GM23338 (cell line): ENCODE measurements at regions not wholly inside any gene's neighbourhood (a gene's known extent, or its start where the extent isn't known, plus 50 kb on each side); places are given as distances from the start of the nearest gene placed in this dataset.

Source experiments
- ATAC-seq: fragments of 200-7000 bp; cut with Tn5 transposase; 3 replicates; pipeline ENCODE4 v1.9.1; 2020
- DNase-seq: peaks from one replicate; pipeline ENCODE4 v3.0.0-alpha.2; 2015; ENCODE audit warnings: low spot score
- H2AFZ ChIP-seq: fragments of 200-600 bp; sonication (generic); 2 replicates; pipeline ENCODE4 v1.8.0; 2016; ENCODE audit warnings: antibody characterized with exemption, mild to moderate bottlenecking, moderate library complexity
- H3F3A ChIP-seq: fragments of 200-600 bp; sonication (generic); replicated peaks from 2 replicates; pipeline ENCODE4 v1.8.0; 2017; ENCODE audit warnings: antibody characterized with exemption, mixed run types, low read depth
- H3K27ac ChIP-seq: fragments of 200-600 bp; sonication (generic); 2 replicates; pipeline ENCODE4 v1.6.1; 2016; ENCODE audit warnings: low read depth
- H3K27me3 ChIP-seq: fragments of 200-600 bp; sonication (generic); 2 replicates; pipeline ENCODE4 v1.8.0; 2016; ENCODE audit warnings: mild to moderate bottlenecking, mixed run types, moderate library complexity; ENCODE audit not compliant: insufficient read depth
- H3K36me3 ChIP-seq: fragments of 200-600 bp; sonication (generic); 2 replicates; pipeline ENCODE4 v1.8.0; 2016; ENCODE audit warnings: mild to moderate bottlenecking; ENCODE audit not compliant: insufficient read depth
- H3K4me1 ChIP-seq: fragments of 200-600 bp; sonication (generic); 2 replicates; pipeline ENCODE4 v1.8.0; 2016; ENCODE audit warnings: mild to moderate bottlenecking, moderate library complexity; ENCODE audit not compliant: insufficient read depth
- H3K4me2 ChIP-seq: fragments of 200-600 bp; sonication (generic); 2 replicates; pipeline ENCODE4 v1.7.1; 2017; ENCODE audit warnings: mixed run types
- H3K4me3 ChIP-seq: fragments of 200-600 bp; sonication (generic); 2 replicates; pipeline ENCODE4 v1.6.1; 2016; ENCODE audit warnings: mixed run types
- H3K79me2 ChIP-seq: fragments of 200-600 bp; sonication (generic); replicated peaks from 2 replicates; pipeline ENCODE4 v1.8.0; 2017; ENCODE audit warnings: mild to moderate bottlenecking; ENCODE audit not compliant: insufficient read depth
- H3K9me2 ChIP-seq: fragments of 200-600 bp; sonication (generic); 2 replicates; pipeline ENCODE4 v1.8.0; 2017; ENCODE audit not compliant: insufficient read depth
- H4K20me1 ChIP-seq: fragments of 200-600 bp; sonication (generic); replicated peaks from 2 replicates; pipeline ENCODE4 v1.8.0; 2017; ENCODE audit warnings: mild to moderate bottlenecking; ENCODE audit not compliant: insufficient read depth
- H3K27ac Mint-ChIP-seq: 2 replicates; pipeline ENCODE4 v1.8.0; 2020; ENCODE audit warnings: inconsistent platforms, mild to moderate bottlenecking, moderate library complexity, mixed read lengths
- H3K27me3 Mint-ChIP-seq: 3 replicates; pipeline ENCODE4 v1.8.0; 2022; ENCODE audit warnings: low read depth, mild to moderate bottlenecking, moderate library complexity, mixed read lengths, inconsistent platforms; ENCODE audit not compliant: insufficient read depth, poor library complexity
- H3K36me3 Mint-ChIP-seq: 3 replicates; pipeline ENCODE4 v1.8.0; 2021; ENCODE audit warnings: low read depth, mild to moderate bottlenecking, inconsistent platforms, moderate library complexity, mixed read lengths
- H3K4me1 Mint-ChIP-seq: 3 replicates; pipeline ENCODE4 v1.8.0; 2020; ENCODE audit warnings: mild to moderate bottlenecking, inconsistent platforms, mixed read lengths
- H3K4me3 Mint-ChIP-seq: 3 replicates; pipeline ENCODE4 v1.8.0; 2021; ENCODE audit warnings: moderate library complexity, mild to moderate bottlenecking, inconsistent platforms, mixed read lengths
- H3K9me3 Mint-ChIP-seq: 3 replicates; pipeline ENCODE4 v1.8.0; 2020; ENCODE audit warnings: moderate library complexity, mild to moderate bottlenecking, inconsistent platforms, mixed read lengths
- CREB1 ChIP-seq: fragments of 250-450 bp; sonication (Bioruptor Pico); IDR thresholded peaks from 2 replicates; pipeline ENCODE4 v1.5.0; 2020; ENCODE audit warnings: low read depth, mild to moderate bottlenecking, moderate library complexity
- EZH2 ChIP-seq: fragments of 200-600 bp; sonication (generic); IDR thresholded peaks from one replicate; pipeline ENCODE4 v1.8.0; 2017; ENCODE audit warnings: antibody characterized with exemption, mild to moderate bottlenecking, low read depth; ENCODE audit not compliant: unreplicated experiment
- EZH2phosphoT487 ChIP-seq: fragments of 200-600 bp; sonication (generic); IDR thresholded peaks from one replicate; pipeline ENCODE4 v1.8.1; 2018; ENCODE audit warnings: antibody characterized with exemption; ENCODE audit not compliant: unreplicated experiment
- NANOG ChIP-seq: IDR thresholded peaks from 2 replicates; pipeline ENCODE4 v1.6.1; 2016; ENCODE audit warnings: antibody characterized with exemption, borderline replicate concordance
- POLR2AphosphoS5 ChIP-seq: IDR thresholded peaks from 2 replicates; pipeline ENCODE4 v1.6.1; 2016; ENCODE audit warnings: antibody characterized with exemption, low read depth
- STAT1 ChIP-seq: IDR thresholded peaks from one replicate; pipeline ENCODE4 v1.6.1; 2016; ENCODE audit warnings: antibody characterized with exemption; ENCODE audit not compliant: unreplicated experiment
- ZNF331 ChIP-seq: fragments of 250-450 bp; sonication (Bioruptor Pico); IDR thresholded peaks from 2 replicates; pipeline ENCODE4 v1.5.0; 2020; ENCODE audit warnings: low read depth, mild to moderate bottlenecking, moderate library complexity
- TF ChIP-seq, protein P1 (sequence below): IDR thresholded peaks from one replicate; pipeline ENCODE4 v1.6.1; 2018; ENCODE audit warnings: antibody characterized with exemption; ENCODE audit not compliant: unreplicated experiment
- TF ChIP-seq, protein P2 (sequence below): IDR thresholded peaks from 2 replicates; pipeline ENCODE4 v1.6.1; 2016; ENCODE audit warnings: antibody characterized with exemption
- TF ChIP-seq, protein P3 (sequence below), 2 experiments: fragments of 200-600 bp in 1 of 2; sonication (generic) in 1 of 2; conservative IDR thresholded peaks; 2 replicates each; pipeline versions ENCODE4 v1.5.1 to v1.6.1; 2016 to 2017; ENCODE audit warnings: antibody characterized with exemption in 2 of 2, low read depth in 2 of 2, mild to moderate bottlenecking in 2 of 2, moderate library complexity in 1 of 2

DNA sequence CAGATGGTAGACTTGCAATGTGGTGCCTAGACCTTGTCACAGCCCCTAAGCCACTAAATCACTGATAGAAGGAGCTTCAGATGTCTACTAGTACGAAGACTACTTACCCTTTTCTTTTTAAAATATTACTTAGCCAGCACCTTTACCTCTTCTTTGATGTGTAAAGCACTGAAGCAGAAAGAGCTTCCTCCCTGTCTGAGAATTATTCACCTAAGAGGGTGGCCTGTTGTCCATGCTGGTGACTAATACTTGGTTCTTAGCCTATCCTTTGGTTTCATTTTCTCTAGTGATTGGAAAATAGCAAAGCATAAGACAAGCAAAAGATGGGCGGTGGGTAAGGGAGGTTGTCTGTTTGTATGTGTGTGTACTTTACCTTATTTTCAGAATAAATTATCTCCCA, 794.6 kb downstream of the TFAP2A start:
- no peak for ATAC-seq
- Mint-ChIP-seq H3K27ac (no peak overlapping the region), H3K27me3 (peaks cover 2% of the 10 kb centered on the region)

More for the DNA sequence above, 794.6 kb downstream of the TFAP2A start:
- no peaks in the 10 kb centered on the region for H3K36me3 Mint-ChIP-seq
- Histone ChIP-seq H3K9me2 (no peaks in the 10 kb centered on the region), H3K4me1 (no peaks in the 10 kb centered on the region), H3K4me2 (no peak overlapping the region), H3F3A (no peaks in the 10 kb centered on the region), H3K4me3 (no peak overlapping the region), H3K27me3 (no peaks in the 10 kb centered on the region), H3K36me3 (no peaks in the 10 kb centered on the region), H4K20me1 (no peaks in the 10 kb centered on the region; the same call in 1 of the 2 replicates), H3K79me2 (no peaks in the 10 kb centered on the region), H2AFZ (no peak overlapping the region), H3K27ac (no peak overlapping the region)
- DNase-seq, result no peak
- H3K4me1 Mint-ChIP-seq, result no peaks in the 10 kb centered on the region
- TF ChIP-seq, protein P1, sequence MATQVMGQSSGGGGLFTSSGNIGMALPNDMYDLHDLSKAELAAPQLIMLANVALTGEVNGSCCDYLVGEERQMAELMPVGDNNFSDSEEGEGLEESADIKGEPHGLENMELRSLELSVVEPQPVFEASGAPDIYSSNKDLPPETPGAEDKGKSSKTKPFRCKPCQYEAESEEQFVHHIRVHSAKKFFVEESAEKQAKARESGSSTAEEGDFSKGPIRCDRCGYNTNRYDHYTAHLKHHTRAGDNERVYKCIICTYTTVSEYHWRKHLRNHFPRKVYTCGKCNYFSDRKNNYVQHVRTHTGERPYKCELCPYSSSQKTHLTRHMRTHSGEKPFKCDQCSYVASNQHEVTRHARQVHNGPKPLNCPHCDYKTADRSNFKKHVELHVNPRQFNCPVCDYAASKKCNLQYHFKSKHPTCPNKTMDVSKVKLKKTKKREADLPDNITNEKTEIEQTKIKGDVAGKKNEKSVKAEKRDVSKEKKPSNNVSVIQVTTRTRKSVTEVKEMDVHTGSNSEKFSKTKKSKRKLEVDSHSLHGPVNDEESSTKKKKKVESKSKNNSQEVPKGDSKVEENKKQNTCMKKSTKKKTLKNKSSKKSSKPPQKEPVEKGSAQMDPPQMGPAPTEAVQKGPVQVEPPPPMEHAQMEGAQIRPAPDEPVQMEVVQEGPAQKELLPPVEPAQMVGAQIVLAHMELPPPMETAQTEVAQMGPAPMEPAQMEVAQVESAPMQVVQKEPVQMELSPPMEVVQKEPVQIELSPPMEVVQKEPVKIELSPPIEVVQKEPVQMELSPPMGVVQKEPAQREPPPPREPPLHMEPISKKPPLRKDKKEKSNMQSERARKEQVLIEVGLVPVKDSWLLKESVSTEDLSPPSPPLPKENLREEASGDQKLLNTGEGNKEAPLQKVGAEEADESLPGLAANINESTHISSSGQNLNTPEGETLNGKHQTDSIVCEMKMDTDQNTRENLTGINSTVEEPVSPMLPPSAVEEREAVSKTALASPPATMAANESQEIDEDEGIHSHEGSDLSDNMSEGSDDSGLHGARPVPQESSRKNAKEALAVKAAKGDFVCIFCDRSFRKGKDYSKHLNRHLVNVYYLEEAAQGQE, result no peak
- TF ChIP-seq POLR2AphosphoS5 (no peak), CREB1 (CRISPR knock-in tag) (no peak), ZNF331 (no peak), EZH2phosphoT487 (no peak), STAT1 (no peak), NANOG (no peak), EZH2 (no peak)
- TF ChIP-seq, protein P2, sequence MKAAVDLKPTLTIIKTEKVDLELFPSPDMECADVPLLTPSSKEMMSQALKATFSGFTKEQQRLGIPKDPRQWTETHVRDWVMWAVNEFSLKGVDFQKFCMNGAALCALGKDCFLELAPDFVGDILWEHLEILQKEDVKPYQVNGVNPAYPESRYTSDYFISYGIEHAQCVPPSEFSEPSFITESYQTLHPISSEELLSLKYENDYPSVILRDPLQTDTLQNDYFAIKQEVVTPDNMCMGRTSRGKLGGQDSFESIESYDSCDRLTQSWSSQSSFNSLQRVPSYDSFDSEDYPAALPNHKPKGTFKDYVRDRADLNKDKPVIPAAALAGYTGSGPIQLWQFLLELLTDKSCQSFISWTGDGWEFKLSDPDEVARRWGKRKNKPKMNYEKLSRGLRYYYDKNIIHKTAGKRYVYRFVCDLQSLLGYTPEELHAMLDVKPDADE, result no peak
- TF ChIP-seq, protein P3, sequence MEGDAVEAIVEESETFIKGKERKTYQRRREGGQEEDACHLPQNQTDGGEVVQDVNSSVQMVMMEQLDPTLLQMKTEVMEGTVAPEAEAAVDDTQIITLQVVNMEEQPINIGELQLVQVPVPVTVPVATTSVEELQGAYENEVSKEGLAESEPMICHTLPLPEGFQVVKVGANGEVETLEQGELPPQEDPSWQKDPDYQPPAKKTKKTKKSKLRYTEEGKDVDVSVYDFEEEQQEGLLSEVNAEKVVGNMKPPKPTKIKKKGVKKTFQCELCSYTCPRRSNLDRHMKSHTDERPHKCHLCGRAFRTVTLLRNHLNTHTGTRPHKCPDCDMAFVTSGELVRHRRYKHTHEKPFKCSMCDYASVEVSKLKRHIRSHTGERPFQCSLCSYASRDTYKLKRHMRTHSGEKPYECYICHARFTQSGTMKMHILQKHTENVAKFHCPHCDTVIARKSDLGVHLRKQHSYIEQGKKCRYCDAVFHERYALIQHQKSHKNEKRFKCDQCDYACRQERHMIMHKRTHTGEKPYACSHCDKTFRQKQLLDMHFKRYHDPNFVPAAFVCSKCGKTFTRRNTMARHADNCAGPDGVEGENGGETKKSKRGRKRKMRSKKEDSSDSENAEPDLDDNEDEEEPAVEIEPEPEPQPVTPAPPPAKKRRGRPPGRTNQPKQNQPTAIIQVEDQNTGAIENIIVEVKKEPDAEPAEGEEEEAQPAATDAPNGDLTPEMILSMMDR (conservative IDR thresholded peaks at IDR 0.05; ENCODE audit: low read depth in 2 of 2), result no peak
- H3K9me3 Mint-ChIP-seq, result no peaks in the 10 kb centered on the region; the same call in 2 of the 3 replicates
- H3K4me3 Mint-ChIP-seq, result no peak overlapping the region
